CD4-positive, alpha-beta T cell treated with Interleukin-12 subunit alpha and Interleukin-12 subunit beta, for 1 hour (primary cell): ENCODE measurements at regions not wholly inside any gene's neighbourhood (a gene's known extent, or its start where the extent isn't known, plus 50 kb on each side); places are given as distances from the start of the nearest gene placed in this dataset.
"Not testable (repeated sequence)": the region's sequence is repeated elsewhere in the genome, so short reads cannot be mapped to it uniquely, and the experiment has no call there.

Experiments
- DNase-seq: peaks from one replicate; pipeline ENCODE4 v3.0.0-alpha.2; 2020

DNA sequence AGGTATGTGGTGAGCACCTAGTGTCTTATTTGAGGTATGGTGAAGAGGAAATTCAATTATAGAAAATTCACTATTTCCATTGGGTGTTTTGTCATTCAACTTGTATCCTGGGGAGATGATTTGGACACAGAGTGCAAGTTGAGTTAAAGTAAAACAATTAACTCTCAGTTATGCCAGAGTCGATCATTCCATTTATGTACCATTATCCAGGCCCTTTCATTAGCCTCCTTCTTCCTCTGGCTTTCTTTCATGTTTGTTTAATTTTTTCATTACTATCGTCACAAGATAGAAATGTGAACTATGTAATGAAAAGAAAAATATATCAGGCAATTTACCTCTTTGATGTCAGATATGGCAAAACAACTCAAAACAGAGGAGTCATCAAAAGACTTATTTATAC is 1347.2 kb upstream of the NUDT12 start:
- DNase-seq = no peak

GRCh38 chr5:104904561-104904960 is 1342.0 kb upstream of the NUDT12 start:
- DNase-seq = no peak

GRCh38 chr5:104903941-104904340 is 1341.4 kb upstream of the NUDT12 start:
- no peak for DNase-seq

DNA sequence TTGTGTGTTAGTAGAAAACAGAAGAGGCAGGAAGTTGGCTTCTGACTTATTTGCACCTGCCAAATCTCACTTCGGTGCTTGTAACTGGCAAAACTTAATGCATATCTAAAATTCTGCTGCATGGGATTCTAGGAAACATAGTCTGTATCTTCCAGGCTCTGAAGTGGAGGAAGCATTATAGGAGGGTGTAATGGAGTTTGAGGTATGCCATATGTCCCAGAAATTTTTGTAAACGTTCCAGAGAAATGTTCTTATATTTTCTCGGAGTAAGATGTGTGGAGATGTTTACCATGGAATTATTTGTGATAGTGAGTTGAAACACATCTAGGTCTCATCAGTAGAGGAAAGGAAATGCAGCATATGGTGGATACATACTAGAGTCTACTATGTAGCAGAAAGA is 1329.0 kb upstream of the NUDT12 start:
- no peak for DNase-seq

DNA sequence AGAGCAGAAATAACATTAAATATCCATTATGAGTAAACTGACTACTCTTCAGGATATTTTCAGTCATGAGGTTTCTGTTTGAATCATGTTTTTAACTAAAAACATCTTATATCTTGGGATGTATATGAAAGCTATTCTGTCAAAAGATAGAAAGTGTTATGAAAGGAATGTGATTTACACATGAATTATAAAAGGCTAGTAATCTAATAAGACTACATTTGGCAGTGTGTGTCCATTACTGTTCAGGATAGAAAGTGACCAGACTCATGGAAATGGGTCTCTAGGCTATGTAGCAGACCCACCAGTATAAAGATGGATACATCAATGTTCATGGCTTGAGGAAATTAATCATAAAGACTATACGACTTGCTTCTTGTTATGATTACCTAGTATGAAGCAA is 1328.2 kb upstream of the NUDT12 start:
- DNase-seq = no peak

DNA sequence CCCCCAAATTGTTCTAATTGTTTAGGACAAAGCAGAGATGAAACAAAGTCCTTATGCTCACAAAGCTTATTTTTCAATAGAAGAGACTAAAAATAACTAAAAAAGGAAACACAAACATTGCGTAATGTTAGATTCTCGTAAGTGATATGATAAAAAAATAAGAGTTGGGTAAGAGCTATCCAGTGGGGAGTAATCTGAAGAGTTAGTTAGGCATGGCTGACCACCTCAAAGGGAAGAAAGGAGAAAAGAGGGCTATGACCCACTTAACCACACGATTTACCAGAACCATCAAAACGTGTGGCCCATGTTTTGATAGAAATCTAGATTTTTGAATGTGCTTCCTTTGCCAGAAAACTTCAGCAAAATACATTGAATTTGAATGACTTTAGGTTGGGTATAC is 1296.8 kb upstream of the NUDT12 start:
- no peak for DNase-seq

DNA sequence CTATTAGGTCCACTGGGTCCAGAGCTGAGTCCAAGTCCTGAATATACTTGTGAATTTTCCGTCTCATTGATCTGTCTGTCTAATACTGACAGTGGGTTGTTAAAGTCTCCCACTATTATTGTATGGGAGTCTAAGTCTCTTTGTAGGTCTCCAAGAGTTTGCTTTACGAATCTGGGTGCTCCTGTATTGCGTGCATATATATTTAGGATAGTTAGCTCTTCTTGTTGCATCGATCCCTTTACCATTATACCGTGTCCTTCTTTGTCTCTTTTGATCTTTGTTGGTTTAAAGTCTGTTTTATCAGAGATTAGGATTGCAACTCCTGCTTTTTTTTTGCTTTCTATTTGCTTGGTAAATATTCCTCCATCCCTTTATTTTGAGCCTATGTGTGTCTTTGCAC is 1289.5 kb upstream of the NUDT12 start:
- not testable (repeated sequence) for DNase-seq

DNA sequence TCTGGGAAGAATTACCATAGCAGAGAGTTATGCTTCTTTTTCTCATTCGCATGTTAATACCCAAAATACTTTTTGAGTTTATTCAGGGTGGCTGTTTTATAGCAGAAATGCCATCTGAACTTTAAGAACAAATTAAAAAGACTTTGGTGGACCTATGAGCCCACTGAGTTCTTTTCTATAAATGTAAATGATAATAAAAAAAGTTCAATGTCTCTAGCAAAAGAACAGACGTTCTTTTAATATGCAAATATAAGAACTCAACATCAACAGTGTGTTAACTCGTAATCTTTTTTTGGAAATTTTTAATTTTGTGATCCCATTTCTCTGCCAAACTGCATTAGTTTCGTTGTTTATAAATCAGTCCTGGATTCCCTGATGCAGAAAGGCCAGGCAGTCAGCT is 1283.0 kb upstream of the NUDT12 start:
- no peak for DNase-seq

DNA sequence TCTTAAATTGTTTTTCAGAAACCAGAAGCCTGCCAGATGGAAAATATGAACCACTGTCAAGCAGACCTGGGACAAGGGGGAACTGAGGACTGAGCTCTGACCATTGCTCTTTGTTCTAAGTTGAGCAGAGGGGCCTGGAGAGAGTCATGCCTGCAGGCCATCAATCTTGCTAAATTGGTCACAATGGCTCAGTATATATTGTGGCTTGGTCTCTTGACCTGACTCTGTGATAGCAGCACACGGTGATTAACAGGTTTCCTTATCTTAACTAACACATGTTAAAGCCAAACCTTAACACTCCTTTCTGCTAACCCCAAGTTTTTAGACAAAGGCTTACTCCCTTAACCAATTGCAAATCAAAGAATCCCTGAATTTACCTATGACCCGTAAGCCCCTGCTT is 1281.2 kb upstream of the NUDT12 start:
- no peak for DNase-seq

GRCh38 chr5:104840284-104840683 is 1277.7 kb upstream of the NUDT12 start:
- DNase-seq = no peak

GRCh38 chr5:104831515-104831914 is 1268.9 kb upstream of the NUDT12 start:
- not testable (repeated sequence) for DNase-seq

- no peak for DNase-seq
These were observed 1259.0 kb upstream of the NUDT12 start for GRCh38 chr5:104821606-104822005.

- DNase-seq = no peak
These were observed 1254.5 kb upstream of the NUDT12 start for GRCh38 chr5:104817127-104817526.

- DNase-seq = no peak
These were observed 1252.6 kb upstream of the NUDT12 start for GRCh38 chr5:104815212-104815611.

DNA sequence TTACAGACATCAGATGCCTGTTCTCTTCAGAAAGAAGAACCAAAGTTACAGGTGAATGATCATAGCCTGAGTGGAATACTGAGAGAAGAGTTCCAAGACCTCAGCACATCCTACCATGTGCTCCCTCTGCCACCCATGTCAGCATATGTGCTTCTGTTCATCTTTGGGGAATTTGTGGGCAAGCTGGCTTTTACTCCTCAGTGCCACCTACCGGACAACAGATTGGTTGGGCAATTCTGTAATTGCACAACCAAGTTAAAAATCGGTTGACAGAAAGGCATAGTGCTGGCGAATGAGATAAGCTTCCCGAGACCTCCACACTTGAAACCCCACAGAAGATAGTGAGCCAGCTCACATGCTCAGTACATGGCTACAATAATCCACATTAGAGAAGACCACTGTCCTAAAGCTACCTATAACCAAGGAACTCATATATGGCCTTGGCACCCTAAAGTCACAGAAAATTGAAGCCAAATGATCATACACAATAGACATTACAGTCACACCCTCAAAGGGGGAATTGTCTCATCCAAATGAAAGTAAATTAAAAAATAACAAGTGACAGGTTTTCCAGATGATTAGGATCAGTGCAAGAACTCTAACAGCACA is 1238.0 kb upstream of the NUDT12 start:
- DNase-seq = no peak

DNA sequence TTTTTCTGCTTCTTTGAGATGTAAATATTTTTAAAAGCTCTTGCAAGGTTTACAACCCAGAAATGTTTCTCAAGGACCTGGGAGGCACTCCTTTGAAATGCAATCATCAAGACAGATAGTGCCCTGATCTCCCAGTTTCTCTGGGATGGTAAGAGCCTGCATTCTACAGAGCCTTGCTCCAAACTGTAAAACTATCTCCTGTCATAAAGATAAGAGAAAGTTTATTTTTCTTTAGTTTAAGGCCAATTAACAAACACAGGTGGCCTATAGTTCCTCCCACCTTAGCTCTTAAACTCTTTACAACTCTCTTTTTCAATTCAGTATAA is 1231.1 kb upstream of the NUDT12 start:
- DNase-seq = no peak

DNA sequence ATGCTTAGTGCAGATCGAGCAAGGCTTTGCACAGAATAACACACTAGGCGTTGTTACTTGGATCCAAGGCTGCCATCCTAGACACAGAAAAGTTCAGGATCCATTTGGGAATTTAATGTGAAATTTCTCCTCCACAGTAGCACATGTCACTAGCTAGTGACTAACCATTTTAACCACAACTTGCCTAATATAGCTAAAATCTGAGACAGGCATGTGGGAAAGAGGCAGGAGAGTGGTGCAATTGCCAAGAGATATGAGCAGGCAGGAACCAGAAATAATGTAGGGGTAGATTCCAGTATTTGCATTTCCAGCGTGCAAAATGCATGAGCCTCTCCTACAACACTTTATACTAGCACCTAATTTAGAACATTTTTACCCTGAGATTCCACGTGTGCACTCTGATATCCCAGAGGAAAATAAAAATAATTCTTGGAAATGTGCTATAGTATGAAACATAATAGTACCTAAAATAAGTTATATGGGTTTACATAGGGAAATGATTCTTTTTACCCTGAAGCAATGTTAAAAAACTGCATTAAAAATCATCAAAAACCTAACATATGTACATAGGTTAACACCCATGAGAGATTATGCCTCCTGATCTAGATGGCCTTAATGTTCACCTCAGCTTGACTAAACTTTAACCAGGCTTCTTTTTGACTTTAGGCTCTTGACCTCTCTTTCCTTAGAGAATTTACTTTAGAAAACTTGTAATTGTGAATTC is 1230.6 kb upstream of the NUDT12 start:
- DNase-seq = no peak

DNA sequence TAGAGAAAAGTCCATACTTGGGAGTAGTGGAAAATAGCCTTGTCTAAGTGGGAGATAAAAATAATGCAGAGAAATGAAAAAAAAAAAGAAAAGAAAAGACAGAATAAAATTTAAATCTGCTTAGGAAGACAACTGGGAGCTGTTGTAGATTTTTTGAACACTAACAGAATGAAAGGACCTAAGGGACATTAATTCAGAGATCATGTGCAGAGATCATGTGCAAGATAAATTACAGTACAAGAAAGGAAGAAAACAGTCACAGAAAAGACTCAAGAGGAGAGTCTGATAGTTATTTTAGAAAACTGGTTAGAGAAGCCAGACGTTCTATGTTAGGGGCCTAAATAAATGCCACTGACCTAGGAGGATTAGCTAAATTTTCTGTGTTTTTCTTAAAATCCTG is 1226.8 kb upstream of the NUDT12 start:
- DNase-seq = no peak

DNA sequence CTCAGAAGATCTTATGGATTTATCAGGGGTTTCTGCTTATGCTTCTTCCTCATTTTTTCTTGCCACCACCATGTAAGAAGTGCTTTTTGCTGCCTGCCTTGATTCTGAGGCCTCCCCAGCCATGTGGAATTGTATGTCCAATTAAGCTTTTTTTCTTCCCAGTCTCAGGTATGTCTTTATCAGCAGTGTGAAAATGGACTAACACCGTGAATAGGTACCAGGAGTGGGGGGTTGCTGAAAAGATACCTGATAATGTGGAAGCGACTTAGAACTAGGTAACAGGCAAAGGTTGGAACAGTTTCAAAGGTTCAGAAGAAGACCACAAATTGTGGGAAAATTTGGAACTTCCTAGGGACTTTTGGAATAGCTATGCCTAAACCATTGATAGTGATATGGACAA is 1222.5 kb upstream of the NUDT12 start:
- DNase-seq = no peak

DNA sequence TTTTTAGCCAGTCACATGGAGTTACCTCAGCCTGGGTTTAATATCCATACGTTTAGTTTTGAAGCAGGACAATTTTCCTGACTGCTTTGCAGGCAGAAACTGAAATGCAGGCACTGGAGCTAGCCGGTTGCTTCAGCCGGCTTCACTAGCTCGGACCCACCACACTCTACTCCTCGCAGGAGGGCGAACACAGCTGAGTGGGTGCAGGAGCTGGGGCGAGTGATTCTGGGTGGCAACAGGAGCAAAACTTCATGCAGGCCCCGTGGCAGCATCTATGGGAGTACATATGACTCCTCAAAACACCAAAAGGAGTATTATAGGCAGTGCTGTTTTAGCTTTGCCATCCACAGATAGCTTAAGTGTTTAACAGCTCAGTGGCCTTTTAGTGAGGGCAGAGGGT is 1211.8 kb upstream of the NUDT12 start:
- DNase-seq = no peak

GRCh38 chr5:104764197-104764596 is 1201.6 kb upstream of the NUDT12 start:
- DNase-seq = no peak

- no peak for DNase-seq
These were observed 1200.6 kb upstream of the NUDT12 start for GRCh38 chr5:104763216-104763615.

DNA sequence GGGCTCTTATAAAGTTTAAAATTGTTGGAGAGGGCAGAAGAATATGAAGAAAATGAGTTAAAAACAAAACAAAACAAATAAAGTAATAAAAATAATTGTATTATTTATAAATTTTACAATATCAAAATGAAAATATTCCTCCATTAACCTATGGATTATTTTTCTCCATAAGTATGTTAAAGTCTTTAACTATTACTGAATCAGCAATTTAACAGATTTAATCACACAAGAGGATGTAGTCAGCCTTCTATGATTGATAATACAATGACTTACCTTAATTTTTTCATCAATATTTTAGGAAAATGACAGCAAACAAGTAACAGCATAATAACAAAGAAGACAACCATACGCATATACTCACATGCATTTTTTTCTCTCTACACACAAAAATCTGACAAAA is 1195.3 kb upstream of the NUDT12 start:
- no peak for DNase-seq

- DNase-seq = no peak
These were observed 1193.2 kb upstream of the NUDT12 start for GRCh38 chr5:104755806-104756205.

DNA sequence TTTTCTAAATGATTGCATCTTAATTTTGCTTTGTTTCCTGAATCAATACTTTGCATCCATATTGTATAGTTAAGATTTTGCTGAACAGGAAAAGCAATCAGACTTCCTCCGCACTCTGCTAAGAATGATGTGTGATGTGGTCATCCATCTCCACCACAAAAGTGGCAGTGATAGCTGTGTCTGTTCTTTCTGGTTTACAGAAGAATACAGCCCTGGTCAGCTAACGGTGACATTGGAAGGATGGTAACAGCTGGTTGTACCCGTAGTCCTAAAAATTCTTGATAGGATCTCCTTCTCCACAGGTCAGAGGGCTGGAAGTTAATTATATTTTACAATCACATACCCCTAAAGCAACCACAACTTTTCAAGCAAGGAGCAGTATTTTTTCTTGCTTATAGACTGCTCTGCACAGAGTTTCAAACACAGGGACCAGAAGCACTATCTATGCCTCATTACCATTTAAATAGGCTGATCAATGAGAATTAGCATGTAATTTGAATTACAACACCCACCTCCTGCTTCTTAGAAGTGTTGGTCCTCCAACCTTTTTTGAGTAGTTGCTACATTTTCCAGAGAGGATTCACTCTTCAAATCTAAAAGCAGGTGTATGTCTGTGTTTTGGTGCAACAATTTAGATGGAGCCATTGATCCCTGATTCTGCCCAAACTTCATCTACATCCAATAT is 1191.9 kb upstream of the NUDT12 start:
- no peak for DNase-seq
